ENCODE measurements at regions not wholly inside any gene's neighbourhood (a gene's known extent, or its start where the extent isn't known, plus 50 kb on each side); places are given as distances from the start of the nearest gene placed in this dataset.

- no peak for DNase-seq (ENCODE audit: low read depth in 1 of 2, low spot score in 1 of 2)
These were observed 236.9 kb downstream of the QKI start for GRCh38 chr6:163651426-163651825.

DNA sequence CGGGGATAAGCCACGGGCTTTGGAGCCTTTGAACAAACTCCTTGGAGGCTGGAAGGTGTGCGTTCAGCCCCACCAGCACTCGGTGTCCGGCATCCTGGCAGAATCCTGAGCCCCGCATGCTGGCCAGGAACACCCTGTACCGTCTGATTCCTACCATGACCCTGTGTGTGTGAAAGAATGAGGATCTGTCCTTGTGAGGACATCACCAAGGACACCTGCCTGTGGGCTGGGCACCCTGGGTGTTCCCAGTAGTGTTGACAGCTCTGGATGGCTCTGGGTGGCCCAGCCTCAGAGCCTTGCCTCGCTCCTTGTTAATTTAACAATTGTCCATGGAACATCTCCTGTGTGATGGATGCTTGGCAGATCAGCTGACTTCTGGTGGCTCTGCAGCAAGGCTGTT lies 234.3 kb downstream of the QKI start:
- DNase-seq (ENCODE audit: low read depth in 1 of 2, low spot score in 1 of 2): no peak

DNA sequence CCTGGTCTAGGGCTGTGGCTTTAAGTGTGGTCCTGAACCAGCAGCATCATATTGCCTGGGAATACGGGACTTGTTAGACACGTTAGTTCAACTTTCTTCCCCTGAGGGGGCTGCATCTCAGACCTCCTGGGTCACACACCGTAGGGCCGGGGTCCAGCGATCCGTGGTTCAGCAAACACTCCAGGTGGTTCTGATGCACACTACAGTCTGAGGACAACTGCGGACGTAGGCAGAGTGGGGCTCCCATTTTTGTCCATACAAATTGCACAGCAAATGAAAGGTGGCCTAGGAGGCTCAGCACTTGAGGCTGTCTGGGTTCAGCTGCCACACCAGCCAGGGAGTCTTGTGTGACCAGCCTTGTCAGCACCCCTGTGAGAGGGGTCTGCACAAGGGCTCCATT lies 233.1 kb downstream of the QKI start:
- DNase-seq (ENCODE audit: low read depth in 1 of 2, low spot score in 1 of 2): no peak

DNA sequence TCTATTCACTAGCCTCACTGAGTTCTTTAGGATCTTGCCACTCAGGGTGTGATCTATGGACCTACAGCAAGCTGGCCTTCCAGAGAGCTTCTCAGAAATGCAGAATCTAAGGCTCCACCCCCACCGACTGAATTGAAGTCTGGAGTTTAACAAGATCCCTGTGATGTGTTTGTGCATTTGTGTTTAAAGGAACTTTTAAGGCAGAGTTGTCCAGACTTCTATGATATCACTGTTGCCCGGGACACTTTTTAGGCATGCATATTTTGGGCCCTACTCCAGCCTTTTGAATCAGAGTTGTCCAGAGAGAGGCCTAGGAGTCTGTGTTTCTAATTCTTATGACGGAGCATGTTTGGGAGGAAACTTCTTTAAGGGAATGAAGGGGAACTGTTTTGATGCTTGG lies 232.3 kb downstream of the QKI start:
- DNase-seq (ENCODE audit: low read depth in 1 of 2, low spot score in 1 of 2): no peak

DNA sequence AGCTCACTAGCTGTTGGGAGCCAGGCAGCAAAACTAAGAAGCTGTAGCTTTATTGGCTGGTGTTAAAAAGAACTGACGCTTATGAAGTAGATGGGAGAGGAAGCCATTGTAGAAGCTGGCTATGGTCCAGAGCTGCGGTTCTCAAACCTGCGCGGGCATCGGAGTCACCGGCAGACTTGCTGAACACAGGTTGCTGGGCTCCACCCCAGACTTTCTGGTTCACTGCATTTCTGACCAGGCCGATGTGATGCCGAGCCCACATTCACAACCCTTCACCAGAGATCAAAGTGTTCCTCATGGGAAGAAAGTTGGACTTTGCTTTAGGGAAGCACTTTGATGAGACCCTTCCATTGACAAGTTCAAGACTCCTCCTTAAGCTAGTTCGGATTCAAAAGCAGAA lies 231.6 kb downstream of the QKI start:
- DNase-seq (ENCODE audit: low read depth in 1 of 2, low spot score in 1 of 2): no peak

- DNase-seq (ENCODE audit: low read depth in 1 of 2, low spot score in 1 of 2): no peak
These were observed 231.0 kb downstream of the QKI start for GRCh38 chr6:163645560-163645959.

DNA sequence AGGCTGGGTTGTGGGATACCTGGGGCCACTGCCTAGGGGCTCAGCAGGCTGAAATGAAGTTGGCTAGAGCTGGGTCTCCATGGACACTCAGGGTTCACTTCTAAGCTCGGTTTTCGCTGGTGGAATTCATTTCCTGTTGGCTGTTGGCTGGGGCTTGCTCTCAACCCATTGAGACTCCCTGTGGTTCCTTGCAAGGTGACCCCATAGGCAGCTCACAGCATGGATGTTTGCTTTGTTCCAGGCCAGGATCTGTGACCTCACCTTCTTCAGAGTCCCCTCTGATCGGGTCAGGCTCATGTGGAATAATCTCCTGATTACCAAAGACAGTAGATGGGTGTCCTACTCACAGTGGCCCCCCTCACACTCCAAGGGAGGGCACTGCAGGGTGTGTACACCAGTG lies 229.3 kb downstream of the QKI start:
- DNase-seq (ENCODE audit: low read depth in 1 of 2, low spot score in 1 of 2): no peak

DNA sequence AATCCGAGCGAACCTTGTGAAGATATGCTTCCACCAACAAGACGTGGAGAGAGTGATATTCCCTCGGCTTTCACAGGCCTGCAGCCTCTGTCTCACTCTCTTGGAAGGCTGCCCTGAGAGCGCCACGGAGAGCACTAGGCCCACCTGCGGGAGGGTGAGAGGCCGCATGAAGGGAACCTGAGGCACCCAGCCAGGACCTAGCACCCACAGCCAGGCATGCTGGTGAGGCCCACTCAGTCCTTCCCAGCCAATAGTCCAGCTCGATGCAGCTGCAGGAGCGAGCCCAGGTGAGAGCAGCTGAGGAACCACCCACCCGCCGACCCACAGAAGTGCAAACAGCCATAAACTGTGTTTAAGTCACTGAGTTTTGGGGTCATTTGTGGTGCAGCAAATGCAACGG lies 227.2 kb downstream of the QKI start:
- no peak for DNase-seq (ENCODE audit: low read depth in 1 of 2, low spot score in 1 of 2)

GRCh38 chr6:163640641-163641040 lies 226.1 kb downstream of the QKI start:
- no peak for DNase-seq (ENCODE audit: low read depth in 1 of 2, low spot score in 1 of 2)

DNA sequence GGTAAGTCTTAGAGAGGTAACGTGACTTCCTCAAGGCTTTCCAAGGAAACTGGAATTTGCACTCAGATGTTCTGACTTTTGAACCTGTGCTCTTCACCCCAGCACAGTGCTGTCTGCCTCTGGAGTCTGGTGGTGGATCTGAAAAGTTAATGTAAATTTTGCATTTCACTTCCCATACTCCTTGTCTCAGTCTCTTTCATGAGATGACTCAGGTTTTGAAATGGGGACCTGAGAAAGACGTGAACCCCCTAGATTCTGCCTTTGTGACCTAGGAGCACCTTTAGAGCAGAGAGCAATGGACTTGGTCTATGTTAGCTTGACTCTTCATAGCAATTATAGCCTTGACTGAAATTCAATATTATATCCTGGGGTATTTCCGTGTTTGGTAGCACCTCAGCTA lies 223.0 kb downstream of the QKI start:
- no peak for DNase-seq (ENCODE audit: low read depth in 1 of 2, low spot score in 1 of 2)

- no peak for DNase-seq (ENCODE audit: low read depth in 1 of 2, low spot score in 1 of 2)
These were observed 221.3 kb downstream of the QKI start for GRCh38 chr6:163635731-163636364.

DNA sequence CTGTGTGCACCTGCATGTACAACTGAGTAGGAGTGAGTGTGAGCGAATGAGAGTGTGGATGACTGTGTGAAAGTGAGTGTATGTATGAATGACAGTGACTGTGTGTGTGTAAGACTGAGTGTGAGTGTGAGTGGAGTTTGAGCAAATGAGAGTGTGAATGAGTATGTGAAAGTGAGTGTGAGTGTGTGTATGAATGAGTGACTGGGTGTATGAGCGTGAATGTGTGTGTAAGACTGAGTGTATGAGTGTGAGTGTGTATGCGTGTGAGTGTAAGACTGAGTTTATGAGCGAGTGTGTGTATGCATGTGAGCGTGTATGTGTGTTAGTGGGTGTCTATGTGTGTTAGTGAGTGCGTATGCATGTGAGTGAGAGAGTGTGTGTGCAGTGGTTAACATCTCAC lies 220.8 kb downstream of the QKI start:
- DNase-seq (ENCODE audit: low read depth in 1 of 2, low spot score in 1 of 2): no peak

DNA sequence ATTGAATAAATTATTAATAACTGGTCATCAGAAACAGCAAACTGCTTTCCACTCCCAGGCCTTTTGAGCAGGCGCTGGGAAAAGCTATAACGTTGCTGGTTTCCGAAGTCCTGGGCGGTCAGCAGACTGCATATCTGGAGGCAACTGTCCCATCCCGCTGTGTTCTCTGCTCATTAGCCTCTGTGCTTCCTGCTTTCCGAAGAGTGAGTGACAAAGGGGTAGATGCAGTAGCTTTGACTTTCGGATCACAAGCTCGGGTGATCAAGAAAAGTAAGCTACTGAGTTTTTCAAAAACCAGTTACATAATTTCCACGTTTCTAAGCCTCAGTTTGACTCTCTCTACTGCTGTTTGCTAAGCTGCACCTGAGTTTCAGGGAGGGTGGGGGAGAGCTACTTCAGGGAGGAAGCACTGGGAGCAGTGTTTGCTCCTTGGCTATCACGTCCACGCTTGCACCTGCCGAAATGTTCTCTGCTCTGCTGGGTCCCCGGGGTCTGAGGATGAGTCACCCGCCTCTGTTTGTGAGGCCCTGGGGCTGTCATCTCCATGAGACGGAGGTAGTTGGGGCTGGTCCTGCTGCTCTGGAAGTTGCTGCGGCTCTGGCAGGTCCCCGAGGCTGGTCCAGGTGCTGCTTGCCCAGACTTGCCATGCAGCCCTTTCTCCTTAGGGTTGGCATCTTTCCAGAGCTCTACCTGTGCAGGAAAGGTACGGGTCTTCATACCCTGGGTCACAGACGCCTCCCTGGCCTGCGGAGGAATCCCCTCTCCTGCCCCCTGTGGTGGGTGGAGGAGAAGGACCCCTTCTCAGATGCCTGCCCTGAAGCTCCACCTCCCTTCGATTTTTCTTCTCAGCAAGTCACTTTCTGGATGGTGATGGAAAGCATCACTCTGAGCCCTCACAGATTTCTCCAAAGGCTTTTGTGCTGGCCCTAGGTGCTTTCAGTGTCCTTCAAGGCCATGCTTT lies 220.0 kb downstream of the QKI start:
- no peak for DNase-seq (ENCODE audit: low read depth in 1 of 2, low spot score in 1 of 2)

DNA sequence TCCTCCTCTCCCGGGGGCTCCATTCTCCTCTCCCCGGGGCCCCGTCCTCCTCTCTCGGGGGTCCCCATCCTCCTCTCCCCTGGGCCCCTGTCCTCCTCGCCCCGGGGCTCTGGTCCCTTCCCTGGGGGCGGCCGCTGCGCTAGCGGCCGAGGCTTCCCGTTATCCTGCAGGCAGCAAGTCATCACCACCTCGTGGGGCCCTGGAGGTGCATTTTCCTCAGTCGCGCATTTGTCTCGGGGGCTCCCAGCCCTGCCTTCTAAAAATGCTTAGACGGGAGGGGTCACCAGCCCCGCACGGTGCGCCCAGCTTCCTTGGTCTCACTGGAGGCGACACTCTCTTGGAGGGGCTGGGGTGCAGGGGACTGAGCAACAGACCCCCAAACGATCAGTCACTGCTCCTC lies 216.5 kb downstream of the QKI start:
- no peak for DNase-seq (ENCODE audit: low read depth in 1 of 2, low spot score in 1 of 2)

DNA sequence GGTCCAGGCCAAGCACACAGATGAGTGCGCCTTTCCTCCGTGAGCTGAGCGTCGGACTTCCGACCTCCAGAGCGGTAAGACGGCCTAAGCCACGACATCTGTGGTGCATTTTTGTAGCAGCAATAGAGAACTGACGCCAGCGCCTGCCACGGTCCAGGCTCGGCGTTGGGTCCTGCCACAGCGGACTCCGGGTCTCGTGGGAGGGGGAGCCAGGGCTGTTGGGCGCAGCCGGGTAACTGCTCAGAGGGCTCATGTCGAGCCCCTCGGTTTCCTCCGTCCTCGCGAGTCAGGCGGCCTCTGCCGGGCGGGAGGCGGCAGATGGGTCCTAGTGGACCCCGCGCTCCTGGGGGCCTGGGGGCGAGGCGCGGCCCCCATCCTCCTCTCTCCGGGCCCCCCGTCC lies 216.1 kb downstream of the QKI start:
- DNase-seq (ENCODE audit: low read depth in 1 of 2, low spot score in 1 of 2): no peak

- no peak for DNase-seq (ENCODE audit: low read depth in 1 of 2, low spot score in 1 of 2)
These were observed 215.6 kb downstream of the QKI start for GRCh38 chr6:163630096-163630495.

All from activated CD4-positive, alpha-beta T cell treated with anti-CD3 and anti-CD28 coated beads, Interleukin-2, amount 50 U/mL, for 24 hours (primary cell).